ENCODE measurements at regions not wholly inside any gene's neighbourhood (a gene's known extent, or its start where the extent isn't known, plus 50 kb on each side); places are given as distances from the start of the nearest gene placed in this dataset.

DNA sequence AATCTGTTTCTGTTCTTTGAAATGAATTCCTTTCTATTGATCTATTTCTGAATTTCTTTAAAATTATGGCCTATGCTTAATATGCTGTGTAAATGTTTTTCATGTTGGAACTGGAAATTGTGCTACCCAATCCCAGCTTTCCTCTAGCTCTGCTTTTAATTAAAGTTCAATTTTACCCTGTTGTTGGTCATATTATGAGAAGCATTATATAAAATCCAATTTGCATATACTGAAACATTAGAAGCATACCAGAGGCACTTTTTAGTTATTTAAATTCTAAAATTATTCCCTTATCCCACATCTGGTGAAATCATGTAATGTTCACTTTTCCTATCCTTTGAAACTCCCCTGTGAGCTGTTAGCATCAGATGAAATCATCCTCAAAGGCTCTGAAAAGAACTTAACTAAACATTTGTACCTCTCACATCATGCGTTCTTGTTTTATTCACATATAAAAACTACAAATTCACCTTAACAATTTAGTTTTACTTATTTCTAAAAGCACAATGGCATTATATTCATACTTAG lies 160.6 kb upstream of the COL21A1 start:
- in situ Hi-C loops (cut with HindIII; ENCODE audit: low sequenced_read_pairs), result no loop called here

GRCh38 chr6:56406276-56407269 lies 159.2 kb upstream of the COL21A1 start:
- no peak for DNase-seq (ENCODE audit: low spot score)
- in situ Hi-C loops (cut with HindIII; ENCODE audit: low sequenced_read_pairs), result no loop called here

More for the DNA sequence above, 160.6 kb upstream of the COL21A1 start:
- no peak for DNase-seq (ENCODE audit: low spot score)

DNA sequence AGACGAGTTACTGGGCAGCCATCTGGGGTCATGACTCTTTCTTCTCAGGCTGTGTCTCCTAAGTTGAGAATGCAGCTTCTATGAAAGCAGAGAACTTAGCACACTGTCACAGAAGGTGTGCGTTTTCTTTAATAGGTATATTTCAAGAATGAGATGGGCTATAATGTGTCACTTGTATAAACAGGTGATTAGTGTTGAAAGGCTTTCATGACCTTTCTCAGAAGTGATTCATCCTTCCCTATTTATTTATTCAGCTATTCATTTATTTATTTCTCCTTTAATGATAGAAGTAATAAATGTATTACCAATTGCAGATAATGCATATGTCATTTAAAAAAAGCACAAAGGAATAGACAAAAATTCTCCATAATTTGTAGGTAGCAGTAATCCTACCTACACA lies 157.2 kb upstream of the COL21A1 start:
- in situ Hi-C loops (cut with HindIII; ENCODE audit: low sequenced_read_pairs), result no loop called here
- DNase-seq (ENCODE audit: low spot score), result no peak

DNA sequence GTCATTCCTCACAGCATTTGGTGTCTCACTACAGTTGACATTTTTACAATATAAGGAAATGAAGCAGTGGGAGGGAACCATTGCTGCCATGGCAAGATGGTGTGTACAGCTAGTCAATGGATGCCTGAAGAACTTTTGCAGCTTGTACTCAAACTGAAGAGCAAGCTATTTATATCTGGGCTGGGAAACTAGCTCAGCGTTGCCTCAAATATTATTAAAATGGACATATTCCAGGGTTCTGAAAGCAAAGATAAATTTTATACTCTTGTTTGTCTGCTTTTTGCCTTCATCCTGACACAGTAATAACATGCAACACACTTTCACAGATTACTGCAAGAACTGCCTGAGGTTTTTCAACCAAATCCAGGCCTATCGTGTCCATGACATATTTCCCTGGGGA lies 156.4 kb upstream of the COL21A1 start:
- in situ Hi-C loops (cut with HindIII; ENCODE audit: low sequenced_read_pairs), result no loop called here
- no peak for DNase-seq (ENCODE audit: low spot score)

DNA sequence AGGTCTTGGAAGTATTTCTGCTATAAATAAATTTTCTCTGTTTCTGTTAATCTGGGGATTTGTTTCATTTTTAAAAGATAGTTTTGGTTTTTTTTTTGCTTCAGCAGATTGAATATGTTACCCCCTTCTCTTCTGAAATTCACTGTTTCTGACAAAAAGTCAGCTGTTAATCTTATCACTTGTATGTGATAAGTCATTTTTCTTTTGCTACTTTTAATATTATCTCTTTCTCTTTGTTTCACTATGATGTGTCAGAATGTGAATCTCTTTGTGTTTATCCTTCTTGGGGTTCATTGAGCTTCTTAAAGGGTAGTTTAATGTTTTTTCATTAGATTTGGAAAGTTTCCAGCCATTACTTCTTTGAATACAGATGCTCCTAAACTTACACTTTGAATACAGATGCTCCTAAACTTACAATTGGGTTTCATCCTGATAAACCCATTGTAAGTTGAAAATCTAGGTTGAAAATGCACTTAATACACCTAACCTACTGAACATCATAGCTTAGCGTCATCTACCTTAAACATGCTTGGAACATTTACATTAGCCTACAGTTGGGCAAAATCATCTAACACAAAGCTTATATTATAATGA lies 154.2 kb upstream of the COL21A1 start:
- DNase-seq (ENCODE audit: low spot score), result no peak
- in situ Hi-C loops (cut with HindIII; ENCODE audit: low sequenced_read_pairs), result no loop called here

DNA sequence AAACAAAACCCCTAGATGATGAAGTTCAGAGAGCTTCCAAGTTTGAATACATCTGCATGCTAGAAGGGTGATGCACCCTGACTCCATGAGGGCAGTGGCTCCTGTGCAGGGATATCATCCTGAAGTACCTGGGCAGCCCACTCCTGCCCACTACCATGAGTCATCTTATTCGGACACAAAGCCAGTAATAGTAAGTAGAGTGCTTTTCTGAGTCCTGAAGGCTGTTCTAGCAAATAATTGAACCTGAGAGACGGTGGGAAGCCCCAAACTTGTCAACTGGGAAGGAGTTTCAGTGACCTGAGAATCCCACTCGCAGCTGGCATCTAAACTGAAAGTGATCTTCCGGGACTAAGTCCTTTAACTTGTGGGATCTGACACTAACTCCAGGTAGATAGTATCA lies 152.9 kb upstream of the COL21A1 start:
- DNase-seq (ENCODE audit: low spot score), result no peak
- in situ Hi-C loops (cut with HindIII; ENCODE audit: low sequenced_read_pairs), result no loop called here

- no peak for DNase-seq (ENCODE audit: low spot score)
Measured at GRCh38 chr6:56399672-56400263, 152.4 kb upstream of the COL21A1 start.

GRCh38 chr6:56399250-56399671 lies 151.9 kb upstream of the COL21A1 start:
- in situ Hi-C loops (cut with HindIII; ENCODE audit: low sequenced_read_pairs), result no loop called here
- no peak for DNase-seq (ENCODE audit: low spot score)

More at GRCh38 chr6:56399672-56400263, 152.4 kb upstream of the COL21A1 start:
- in situ Hi-C loops (cut with HindIII; ENCODE audit: low sequenced_read_pairs), result no loop called here

GRCh38 chr6:56396435-56396834 lies 149.1 kb upstream of the COL21A1 start:
- no peak for DNase-seq (ENCODE audit: low spot score)
- in situ Hi-C loops (cut with HindIII; ENCODE audit: low sequenced_read_pairs), result no loop called here

DNA sequence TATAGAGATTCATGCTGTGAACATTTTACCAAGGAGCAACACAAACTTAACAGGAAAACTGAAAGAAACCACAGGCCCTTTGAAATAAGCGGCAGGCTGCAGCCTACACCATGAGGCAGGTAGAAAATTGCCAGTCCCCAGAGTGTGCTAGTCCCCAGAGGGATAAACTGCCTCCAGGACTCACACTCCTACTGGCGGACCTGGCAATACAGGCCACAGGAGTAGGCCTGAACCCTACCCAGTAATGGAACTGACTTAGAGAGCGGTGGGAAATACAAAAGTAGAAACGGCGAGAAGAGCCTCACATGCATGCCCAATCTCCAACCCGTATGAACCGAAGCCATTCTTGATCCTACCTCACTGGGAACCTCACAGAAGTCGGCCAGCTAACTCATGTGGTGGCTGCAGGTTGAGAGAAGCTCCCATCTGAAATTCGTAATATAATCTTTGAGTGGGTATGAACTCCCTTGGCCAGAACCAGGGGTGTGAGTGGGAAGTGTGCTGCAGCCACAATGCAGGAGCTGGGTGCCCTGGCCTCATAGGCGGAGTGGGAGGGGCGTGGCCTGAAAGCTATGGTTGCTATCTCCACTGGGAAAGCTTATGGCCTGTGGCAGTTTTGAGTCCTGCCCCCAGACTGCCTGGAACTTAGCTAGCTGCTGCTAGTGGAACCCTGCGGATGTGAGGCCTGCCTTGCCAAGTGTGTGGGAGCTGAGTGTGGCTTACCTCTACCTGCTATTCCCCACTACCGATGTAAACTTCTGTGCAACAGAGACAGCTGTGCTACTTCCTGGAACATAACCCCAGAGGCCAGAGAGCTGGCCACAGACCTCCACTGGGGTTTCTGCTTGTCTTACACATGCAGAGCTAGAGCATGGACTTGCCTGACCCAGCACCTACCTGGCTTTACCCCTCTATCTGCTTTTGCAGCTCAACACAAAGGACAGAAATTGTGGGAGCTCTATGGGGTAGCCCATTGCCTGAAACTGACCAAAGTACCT lies 146.5 kb upstream of the COL21A1 start:
- no peak for DNase-seq (ENCODE audit: low spot score)
- in situ Hi-C loops (cut with HindIII; ENCODE audit: low sequenced_read_pairs), result no loop called here

GRCh38 chr6:56388415-56388755 lies 141.0 kb upstream of the COL21A1 start:
- in situ Hi-C loops (cut with HindIII; ENCODE audit: low sequenced_read_pairs), result no loop called here
- no peak for DNase-seq (ENCODE audit: low spot score)

DNA sequence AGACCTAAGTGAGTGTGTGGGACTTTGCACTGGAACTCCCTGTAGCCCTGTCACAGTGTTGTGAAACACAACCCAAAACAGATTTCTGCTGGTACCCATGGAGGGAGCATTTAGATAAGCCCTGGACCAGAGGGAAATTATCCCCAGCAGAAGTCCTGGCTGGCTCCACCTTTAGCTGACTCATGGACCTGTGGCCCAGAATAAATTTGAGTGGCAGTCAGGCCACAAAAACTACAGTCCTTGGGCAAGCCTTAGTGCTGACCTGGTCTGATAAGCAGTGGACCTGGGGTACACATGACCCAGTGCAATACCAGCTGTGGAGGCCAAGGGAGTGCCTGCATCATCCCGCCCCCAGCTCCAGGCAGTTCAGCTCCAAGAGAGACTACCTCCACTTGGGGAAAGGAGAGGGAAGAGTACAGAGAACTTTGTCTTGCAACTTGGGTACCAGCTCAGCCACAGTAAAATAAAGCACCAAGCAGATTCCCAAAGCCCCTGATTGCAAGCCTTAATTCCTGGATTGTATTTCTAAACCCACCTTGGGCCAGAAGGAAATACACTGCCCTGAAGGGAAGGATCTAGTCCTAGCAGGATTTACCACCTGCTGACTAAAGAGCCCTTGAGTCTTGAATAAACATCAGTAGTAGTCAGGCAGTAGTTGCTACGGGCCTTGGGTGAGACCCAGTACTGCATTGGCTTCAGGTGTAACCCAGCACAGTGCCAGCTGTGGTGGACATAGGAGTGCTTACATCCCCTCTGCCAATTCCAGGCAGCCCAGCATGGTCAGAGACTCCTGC lies 140.4 kb upstream of the COL21A1 start:
- in situ Hi-C loops (cut with HindIII; ENCODE audit: low sequenced_read_pairs), result no loop called here
- no peak for DNase-seq (ENCODE audit: low spot score)

GRCh38 chr6:56386717-56387116 lies 139.3 kb upstream of the COL21A1 start:
- DNase-seq (ENCODE audit: low spot score), result no peak
- in situ Hi-C loops (cut with HindIII; ENCODE audit: low sequenced_read_pairs), result no loop called here

DNA sequence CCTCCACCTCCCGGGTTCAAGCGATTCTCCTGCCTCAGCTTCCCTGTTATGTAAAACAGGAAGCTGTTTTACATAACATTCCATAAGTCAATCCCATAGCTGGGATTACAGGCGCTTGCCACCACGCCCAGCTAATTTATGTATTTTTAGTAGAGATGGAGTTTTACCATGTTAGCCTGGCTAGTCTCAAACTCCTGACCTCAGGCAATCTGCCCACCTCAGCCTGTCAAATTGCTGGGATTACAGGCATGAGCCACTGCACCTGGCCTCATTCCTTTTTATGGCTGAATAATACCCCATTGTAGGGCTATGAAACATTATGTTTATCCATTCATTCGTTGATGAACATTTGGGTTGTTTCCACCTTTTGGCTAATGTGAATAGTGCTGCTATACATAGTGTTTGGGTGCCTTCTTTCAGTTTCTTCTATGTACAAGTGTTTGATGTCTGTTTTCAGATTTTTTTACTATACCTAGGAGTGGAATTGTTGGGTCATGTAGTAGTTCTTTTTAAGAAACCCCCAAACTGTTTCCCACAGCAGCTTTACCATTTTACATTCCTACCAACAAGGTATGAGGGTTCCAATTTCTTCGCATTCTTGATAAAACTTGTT lies 138.7 kb upstream of the COL21A1 start:
- no peak for DNase-seq (ENCODE audit: low spot score)
- in situ Hi-C loops (cut with HindIII; ENCODE audit: low sequenced_read_pairs), result no loop called here

DNA sequence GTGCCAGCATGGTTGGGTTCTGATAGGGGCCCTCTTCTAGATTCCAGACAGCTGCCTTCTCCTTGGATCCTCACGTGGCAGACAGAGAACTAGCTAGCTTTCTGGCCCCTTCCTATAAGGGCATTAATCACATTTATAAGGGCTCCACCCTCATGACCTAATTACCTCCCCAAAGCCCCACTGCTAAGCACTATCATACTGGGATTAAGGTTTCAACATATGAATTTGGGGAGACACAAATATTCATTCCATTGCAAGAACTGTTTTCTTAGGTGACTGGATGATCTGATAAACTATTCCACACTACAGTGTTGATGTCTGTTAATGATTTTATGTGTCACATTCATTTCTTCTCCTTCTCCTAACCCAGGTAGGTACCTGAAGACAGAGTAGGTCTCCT lies 135.8 kb upstream of the COL21A1 start:
- DNase-seq (ENCODE audit: low spot score), result no peak
- in situ Hi-C loops (cut with HindIII; ENCODE audit: low sequenced_read_pairs), result no loop called here

- in situ Hi-C loops (cut with HindIII; ENCODE audit: low sequenced_read_pairs), result no loop called here
- DNase-seq (ENCODE audit: low spot score), result no peak
Measured at GRCh38 chr6:56382416-56382940, 135.1 kb upstream of the COL21A1 start.

- in situ Hi-C loops (cut with HindIII; ENCODE audit: low sequenced_read_pairs), result no loop called here
- DNase-seq (ENCODE audit: low spot score), result no peak
Measured at GRCh38 chr6:56381801-56382251, 134.4 kb upstream of the COL21A1 start.

Measured in G401 (cell line).